ENCODE measurements at regions not wholly inside any gene's neighbourhood (a gene's known extent, or its start where the extent isn't known, plus 50 kb on each side); places are given as distances from the start of the nearest gene placed in this dataset.

DNA sequence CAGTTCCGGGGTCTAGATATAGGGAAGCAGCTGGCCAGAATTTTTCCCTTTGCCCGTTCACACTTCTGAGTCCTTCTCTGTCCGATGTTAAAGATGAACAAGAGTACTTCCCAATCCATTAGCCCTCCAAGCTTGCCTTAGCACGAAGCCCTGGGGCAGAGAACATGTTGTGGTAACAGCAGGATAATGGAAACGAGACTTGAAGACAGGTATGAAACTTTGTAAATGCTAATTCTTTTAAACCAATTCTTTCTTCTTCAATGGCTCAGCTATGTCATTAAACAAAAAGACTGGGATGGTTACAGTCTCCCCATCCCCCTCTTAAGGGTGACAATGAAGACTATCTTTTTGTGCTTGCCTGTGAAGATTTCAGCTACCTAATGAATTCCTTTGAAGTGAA is 218.5 kb downstream of the PLA2G4A start:
- in situ Hi-C loops (cut with HindIII; ENCODE audit: low sequenced_read_pairs) = no loop called here
- TF ChIP-seq, protein P1, sequence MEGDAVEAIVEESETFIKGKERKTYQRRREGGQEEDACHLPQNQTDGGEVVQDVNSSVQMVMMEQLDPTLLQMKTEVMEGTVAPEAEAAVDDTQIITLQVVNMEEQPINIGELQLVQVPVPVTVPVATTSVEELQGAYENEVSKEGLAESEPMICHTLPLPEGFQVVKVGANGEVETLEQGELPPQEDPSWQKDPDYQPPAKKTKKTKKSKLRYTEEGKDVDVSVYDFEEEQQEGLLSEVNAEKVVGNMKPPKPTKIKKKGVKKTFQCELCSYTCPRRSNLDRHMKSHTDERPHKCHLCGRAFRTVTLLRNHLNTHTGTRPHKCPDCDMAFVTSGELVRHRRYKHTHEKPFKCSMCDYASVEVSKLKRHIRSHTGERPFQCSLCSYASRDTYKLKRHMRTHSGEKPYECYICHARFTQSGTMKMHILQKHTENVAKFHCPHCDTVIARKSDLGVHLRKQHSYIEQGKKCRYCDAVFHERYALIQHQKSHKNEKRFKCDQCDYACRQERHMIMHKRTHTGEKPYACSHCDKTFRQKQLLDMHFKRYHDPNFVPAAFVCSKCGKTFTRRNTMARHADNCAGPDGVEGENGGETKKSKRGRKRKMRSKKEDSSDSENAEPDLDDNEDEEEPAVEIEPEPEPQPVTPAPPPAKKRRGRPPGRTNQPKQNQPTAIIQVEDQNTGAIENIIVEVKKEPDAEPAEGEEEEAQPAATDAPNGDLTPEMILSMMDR (IDR thresholded peaks at IDR 0.05; ENCODE audit: low read depth, low read length, missing control alignments) = no peak
- DNase-seq (ENCODE audit: low read depth) = no peak
- no peak overlapping the region for H3K4me3 ChIP-seq (ENCODE audit: low read depth, low read length)

DNA sequence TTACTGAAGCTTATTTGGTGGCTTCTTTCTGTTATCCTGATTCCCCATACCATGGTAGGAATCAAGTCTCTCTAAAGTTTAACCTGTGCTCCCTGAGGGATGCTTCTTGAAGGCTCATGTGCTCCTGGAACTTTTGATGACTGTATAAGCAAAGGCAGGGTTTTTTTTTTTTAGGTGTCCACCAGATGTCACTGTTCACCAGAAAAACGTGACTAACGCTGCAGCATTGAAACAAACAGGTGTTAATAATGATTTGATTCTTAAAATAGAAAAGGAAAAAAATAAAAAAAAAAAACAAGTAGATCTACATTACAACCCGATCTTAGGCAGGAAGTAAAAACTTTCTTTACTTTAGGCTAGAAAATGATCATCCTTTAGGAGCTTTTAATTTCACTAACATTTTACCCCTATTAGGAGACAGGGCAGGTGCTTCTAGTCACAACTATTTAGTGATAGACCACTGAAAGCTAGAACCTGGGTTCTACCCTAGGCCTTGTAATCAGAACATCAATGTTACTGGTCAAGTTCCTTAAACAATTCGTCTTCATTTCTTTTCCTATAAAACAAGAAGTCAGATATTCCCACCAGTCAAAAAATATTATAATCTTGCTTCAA is 223.0 kb downstream of the PLA2G4A start:
- DNase-seq (ENCODE audit: low read depth) = peak; percentile 49
- in situ Hi-C loops (cut with HindIII; ENCODE audit: low sequenced_read_pairs) = no loop called here
- TF ChIP-seq, protein P1 (IDR thresholded peaks at IDR 0.05; ENCODE audit: low read depth, low read length, missing control alignments) = peak; percentile 45

DNA sequence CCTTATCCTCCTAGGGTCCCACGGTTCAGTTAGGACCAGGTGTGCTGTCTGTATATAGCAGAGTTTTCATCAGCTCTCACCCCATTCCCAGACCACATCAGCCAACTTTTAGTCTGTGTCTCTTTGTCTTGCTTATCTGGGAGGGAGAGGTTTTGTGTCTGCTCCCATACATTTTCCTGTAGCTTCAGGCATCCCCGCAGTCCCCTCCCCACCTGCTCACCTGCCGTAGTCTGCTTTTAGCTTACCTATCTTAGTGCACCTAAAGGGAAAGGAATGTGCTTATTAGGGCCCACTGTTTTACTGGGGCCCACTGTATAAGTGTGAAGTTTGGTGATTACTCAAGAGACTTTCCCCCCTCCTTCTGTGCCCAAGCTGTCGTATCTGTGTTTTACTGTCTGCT is 225.1 kb downstream of the PLA2G4A start:
- in situ Hi-C loops (cut with HindIII; ENCODE audit: low sequenced_read_pairs) = no loop called here
- TF ChIP-seq, protein P1 (IDR thresholded peaks at IDR 0.05; ENCODE audit: low read depth, low read length, missing control alignments) = no peak
- no peak for DNase-seq (ENCODE audit: low read depth)
- H3K4me3 ChIP-seq (ENCODE audit: low read depth, low read length) = no peak overlapping the region

More for the DNA sequence above, 223.0 kb downstream of the PLA2G4A start:
- no peak overlapping the region for H3K4me3 ChIP-seq (ENCODE audit: low read depth, low read length)

DNA sequence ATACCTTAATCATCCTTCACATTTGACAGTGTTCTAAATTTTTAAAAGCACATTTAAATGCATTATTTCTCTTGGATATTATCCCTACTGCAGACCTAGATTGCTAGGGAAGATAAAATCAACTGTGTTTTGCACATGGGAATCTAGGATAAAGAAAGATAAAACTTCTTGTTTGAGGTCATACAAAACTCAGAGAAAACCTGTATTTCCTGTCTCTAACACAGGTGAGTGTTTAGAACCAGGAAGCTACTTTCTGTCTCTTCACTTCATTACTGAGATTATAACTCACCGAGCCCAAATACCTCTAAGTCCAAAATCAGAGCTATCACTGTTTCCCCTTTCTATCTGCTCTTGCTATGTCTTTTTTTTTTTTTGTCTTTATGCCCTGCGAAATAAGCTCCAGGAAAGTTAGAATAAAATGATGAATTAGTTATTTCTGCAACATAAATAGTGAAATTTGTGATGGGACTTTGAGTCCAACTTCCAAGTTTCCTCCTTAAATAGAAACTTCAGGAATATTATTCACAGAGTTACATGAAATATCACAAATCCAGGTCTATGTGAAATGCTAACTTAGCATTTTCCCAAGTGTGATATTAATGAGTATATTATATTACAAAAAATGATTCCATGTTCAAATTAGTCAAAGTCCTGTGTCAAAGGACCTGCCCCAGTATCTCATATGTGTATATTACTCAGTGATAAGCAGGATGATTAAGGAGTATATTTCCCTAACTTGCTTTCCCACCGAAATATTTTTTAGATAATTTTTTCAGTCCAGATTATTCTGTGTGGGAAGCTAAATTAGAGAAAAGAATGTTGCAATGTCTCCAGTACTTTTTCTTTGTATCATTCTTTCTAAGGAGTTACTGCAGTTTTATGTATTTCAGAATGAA is 226.4 kb downstream of the PLA2G4A start:
- DNase-seq (ENCODE audit: low read depth) = no peak
- H3K4me3 ChIP-seq (ENCODE audit: low read depth, low read length) = no peak overlapping the region
- in situ Hi-C loops (cut with HindIII; ENCODE audit: low sequenced_read_pairs) = no loop called here
- TF ChIP-seq, protein P1 (IDR thresholded peaks at IDR 0.05; ENCODE audit: low read depth, low read length, missing control alignments) = no peak

DNA sequence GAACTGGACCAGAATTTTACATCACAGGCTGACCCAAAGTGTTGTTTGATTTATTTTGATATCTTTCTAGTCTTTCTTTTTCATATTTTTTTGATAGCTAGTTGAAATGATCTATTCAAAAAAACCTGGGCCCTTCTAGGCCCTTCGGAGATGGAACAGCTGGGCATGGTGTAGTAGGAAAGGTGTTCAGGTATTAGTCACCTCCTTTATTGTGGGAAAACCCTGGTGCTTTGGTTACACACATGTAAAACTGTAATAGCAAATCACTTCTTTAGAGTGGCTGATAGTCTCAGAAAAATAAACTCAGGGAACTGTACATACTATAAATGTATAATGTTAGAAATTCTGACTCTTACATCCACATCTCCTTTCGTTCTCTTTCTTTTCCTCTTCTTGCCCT is 234.5 kb downstream of the PLA2G4A start:
- no peak overlapping the region for H3K4me3 ChIP-seq (ENCODE audit: low read depth, low read length)
- DNase-seq (ENCODE audit: low read depth) = no peak
- TF ChIP-seq, protein P1 (IDR thresholded peaks at IDR 0.05; ENCODE audit: low read depth, low read length, missing control alignments) = no peak
- in situ Hi-C loops (cut with HindIII; ENCODE audit: low sequenced_read_pairs) = no loop called here

DNA sequence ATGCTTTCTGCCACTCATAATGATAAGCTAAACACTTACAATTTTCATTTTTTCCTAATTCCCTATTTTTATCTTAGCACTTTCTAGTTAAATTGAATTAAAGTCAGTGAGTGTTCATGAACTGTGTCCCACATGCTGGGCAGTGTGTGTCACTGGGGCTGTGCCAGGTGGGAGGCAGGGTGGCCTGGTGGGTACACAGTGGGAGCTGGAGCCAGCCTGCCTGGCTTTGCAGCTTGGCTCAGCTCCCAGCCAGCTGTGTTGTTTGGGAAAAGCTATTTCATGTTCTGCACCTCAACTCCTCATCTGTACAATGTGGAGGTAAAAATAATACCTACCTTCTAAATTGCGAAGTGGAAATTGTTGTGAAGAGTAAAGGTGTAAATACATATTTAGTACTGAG is 238.4 kb downstream of the PLA2G4A start:
- TF ChIP-seq, protein P1 (IDR thresholded peaks at IDR 0.05; ENCODE audit: low read depth, low read length, missing control alignments) = no peak
- DNase-seq (ENCODE audit: low read depth) = no peak
- in situ Hi-C loops (cut with HindIII; ENCODE audit: low sequenced_read_pairs) = no loop called here
- H3K4me3 ChIP-seq (ENCODE audit: low read depth, low read length) = no peak overlapping the region
